ENCODE measurements at regions not wholly inside any gene's neighbourhood (a gene's known extent, or its start where the extent isn't known, plus 50 kb on each side); places are given as distances from the start of the nearest gene placed in this dataset.

GRCh38 chr15:85890620-85890980 lies 95.9 kb upstream of the KLHL25 start:
- Histone ChIP-seq H3K27me3 (peaks cover 6% of the 10 kb centered on the region), H3K36me3 (no peaks in the 10 kb centered on the region), H3K4me1 (ENCODE audit: low read depth) (no peaks in the 10 kb centered on the region), H3K27ac (no peak overlapping the region), H3K9me3 (ENCODE audit: low read depth) (no peaks in the 10 kb centered on the region), H3K4me3 (no peak overlapping the region)
- TF ChIP-seq CTCF (IDR thresholded peaks at IDR 0.05; ENCODE audit: low read depth, low read length): no peak
- no peak for DNase-seq (ENCODE audit: low read depth in 1 of 2, low spot score in 1 of 2)

- H3K27ac ChIP-seq: no peak overlapping the region
- no peaks in the 10 kb centered on the region for H3K9me3 ChIP-seq (ENCODE audit: low read depth)
- peaks cover 6% of the 10 kb centered on the region for H3K27me3 ChIP-seq
- no peak overlapping the region for H3K4me3 ChIP-seq
- no peak for DNase-seq (ENCODE audit: low read depth in 1 of 2, low spot score in 1 of 2)
- no peaks in the 10 kb centered on the region for H3K36me3 ChIP-seq
- no peaks in the 10 kb centered on the region for H3K4me1 ChIP-seq (ENCODE audit: low read depth)
- TF ChIP-seq CTCF (IDR thresholded peaks at IDR 0.05; ENCODE audit: low read depth, low read length): no peak
These were observed 96.7 kb upstream of the KLHL25 start for GRCh38 chr15:85891470-85891869.

GRCh38 chr15:85892232-85892631 lies 97.5 kb upstream of the KLHL25 start:
- Histone ChIP-seq H3K4me3 (no peak overlapping the region), H3K27ac (no peak overlapping the region), H3K9me3 (ENCODE audit: low read depth) (no peaks in the 10 kb centered on the region), H3K36me3 (no peaks in the 10 kb centered on the region), H3K4me1 (ENCODE audit: low read depth) (no peaks in the 10 kb centered on the region), H3K27me3 (peaks cover 6% of the 10 kb centered on the region)
- TF ChIP-seq CTCF (IDR thresholded peaks at IDR 0.05; ENCODE audit: low read depth, low read length): no peak
- no peak for DNase-seq (ENCODE audit: low read depth in 1 of 2, low spot score in 1 of 2)

- TF ChIP-seq CTCF (IDR thresholded peaks at IDR 0.05; ENCODE audit: low read depth, low read length): no peak
- Histone ChIP-seq H3K36me3 (no peaks in the 10 kb centered on the region), H3K4me3 (no peak overlapping the region), H3K4me1 (ENCODE audit: low read depth) (no peaks in the 10 kb centered on the region), H3K27me3 (peaks cover 6% of the 10 kb centered on the region), H3K27ac (no peak overlapping the region), H3K9me3 (ENCODE audit: low read depth) (no peaks in the 10 kb centered on the region)
- peak in 1 of 2 donors; percentile 7 for DNase-seq (ENCODE audit: low read depth in 1 of 2, low spot score in 1 of 2)
These were observed 102.6 kb upstream of the KLHL25 start for GRCh38 chr15:85897207-85897894.

GRCh38 chr15:85897895-85898717 lies 103.4 kb upstream of the KLHL25 start:
- Histone ChIP-seq H3K27me3 (peaks cover 6% of the 10 kb centered on the region), H3K36me3 (no peaks in the 10 kb centered on the region), H3K9me3 (ENCODE audit: low read depth) (no peaks in the 10 kb centered on the region), H3K4me1 (ENCODE audit: low read depth) (no peaks in the 10 kb centered on the region), H3K4me3 (no peak overlapping the region), H3K27ac (no peak overlapping the region)
- DNase-seq (ENCODE audit: low read depth in 1 of 2, low spot score in 1 of 2): peak in 1 of 2 donors; percentile 8
- no peak for TF ChIP-seq CTCF (IDR thresholded peaks at IDR 0.05; ENCODE audit: low read depth, low read length)

Measured in cardiac muscle cell (in vitro differentiated cells and primary cell).